HepG2 (cell line): ENCODE measurements at regions not wholly inside any gene's neighbourhood (a gene's known extent, or its start where the extent isn't known, plus 50 kb on each side); places are given as distances from the start of the nearest gene placed in this dataset.

Experiments used
- ATAC-seq: fragments of 200-7000 bp; cut with Tn5 transposase; 3 replicates; pipeline ENCODE4 v1.9.1; 2020; ENCODE audit warnings: mild to moderate bottlenecking, moderate library complexity
- BruUV-seq: library from RNA; stranded (reverse); fragments of 400-500 nt; replicated peaks from 2 replicates; lab custom pipeline; 2021; lab: Mats Ljungman, UMichigan
- CTCF ChIA-PET: fragments of 300-600 bp; formaldehyde crosslinking; extraction: SDS; loops from one replicate; lab custom pipeline; 2021; ENCODE audit warnings: low total read pairs, inconsistent platforms, low intra/inter-chr PET ratio; lab: Yijun Ruan, JAX
- POLR2A ChIA-PET: fragments of 350-600 bp; sonication (Branson Sonifier 250); formaldehyde crosslinking; loops from one replicate; lab custom pipeline; 2020; ENCODE audit warnings: antibody characterized with exemption, inconsistent platforms; lab: Yijun Ruan, JAX
- DNase-seq: peaks from one replicate; pipeline ENCODE4 v3.0.0-alpha.2; 2015; ENCODE audit warnings: low spot score
- FAIRE-seq: peaks from 3 replicates; lab custom pipeline; 2011; peaks lifted over from hg19 to GRCh38; lab: Jason Lieb, UNC
- H2AFZ ChIP-seq: one replicate; pipeline ENCODE4 v1.6.1; 2011; ENCODE audit warnings: low read length, inconsistent platforms
- H3K27ac ChIP-seq: fragments of 300-600 bp; 3 replicates; pipeline ENCODE4 v1.8.0; 2011; ENCODE audit warnings: mixed run types, mild to moderate bottlenecking, mixed read lengths, low read length, inconsistent platforms; ENCODE audit not compliant: insufficient read depth; ENCODE audit errors: extremely low read length
- H3K27me3 ChIP-seq, 2 experiments: fragments of 200-600 bp in 1 of 2; 2 replicates in 1 of 2; 3 replicates in 1 of 2; pipeline versions ENCODE4 v1.6.0 to v1.8.0; 2011; ENCODE audit warnings: low read length in 2 of 2, mild to moderate bottlenecking in 2 of 2, moderate library complexity in 2 of 2, inconsistent platforms in 1 of 2; ENCODE audit not compliant: insufficient read depth in 2 of 2, control insufficient read depth in 1 of 2
- H3K36me3 ChIP-seq, 2 experiments: fragments of 200-600 bp in 1 of 2; replicated peaks in 1 of 2; 2 replicates in 1 of 2; 3 replicates in 1 of 2; pipeline versions ENCODE4 v1.5.1 to v1.8.0; 2011; ENCODE audit warnings: low read length in 2 of 2, inconsistent platforms in 1 of 2; ENCODE audit not compliant: insufficient read depth in 2 of 2, control insufficient read depth in 1 of 2
- H3K4me1 ChIP-seq: 2 replicates; pipeline ENCODE4 v1.5.1; 2012; ENCODE audit warnings: low read length, inconsistent platforms; ENCODE audit not compliant: insufficient read depth
- H3K4me2 ChIP-seq: 2 replicates; pipeline ENCODE4 v1.6.0; 2011; ENCODE audit warnings: low read depth, low read length, inconsistent platforms
- H3K4me3 ChIP-seq, 3 experiments: fragments of 200-600 bp in 1 of 3; sonication (generic), shearing (Covaris generic) in 1 of 3; replicated peaks in 1 of 3; 2 replicates each; pipeline ENCODE4 v1.5.1; 2011 to 2016; ENCODE audit warnings: low read length in 3 of 3, inconsistent platforms in 2 of 3, low read depth in 2 of 3, mild to moderate bottlenecking in 2 of 3, control low read depth in 1 of 3, mixed read lengths in 1 of 3; ENCODE audit not compliant: insufficient read depth in 1 of 3
- H3K79me2 ChIP-seq: one replicate; pipeline ENCODE4 v1.6.1; 2011; ENCODE audit warnings: low read length, inconsistent platforms; ENCODE audit not compliant: insufficient read depth
- H3K9ac ChIP-seq: 2 replicates; pipeline ENCODE4 v1.6.0; 2011; ENCODE audit warnings: mild to moderate bottlenecking, low read depth, low read length, inconsistent platforms; ENCODE audit not compliant: insufficient read depth
- H3K9me3 ChIP-seq: 2 replicates; pipeline ENCODE4 v1.5.1; 2012; ENCODE audit warnings: mild to moderate bottlenecking, low read length
- H4K20me1 ChIP-seq: 2 replicates; pipeline ENCODE4 v1.6.0; 2011; ENCODE audit warnings: inconsistent platforms, mild to moderate bottlenecking, low read length, moderate library complexity; ENCODE audit not compliant: insufficient read depth
- FIP1L1 ChIP-seq: fragments of 200-400 bp; formaldehyde crosslinking; IDR thresholded peaks from 2 replicates; pipeline ENCODE4 v1.6.1; 2018; ENCODE audit warnings: low read depth, mild to moderate bottlenecking, low read length, moderate library complexity, borderline replicate concordance; ENCODE audit not compliant: insufficient read depth
- HMG20A ChIP-seq: IDR thresholded peaks from 2 replicates; pipeline ENCODE4 v1.6.1; 2016; ENCODE audit warnings: borderline replicate concordance
- JUND ChIP-seq: sonication (generic); formaldehyde crosslinking; IDR thresholded peaks from 2 replicates; pipeline ENCODE4 v1.8.0; 2022; ENCODE audit warnings: mild to moderate bottlenecking, missing genetic modification reagents
- KDM6A ChIP-seq: IDR thresholded peaks from 2 replicates; pipeline ENCODE4 v1.6.1; 2016; ENCODE audit warnings: low read depth
- NR2C2 ChIP-seq: sonication (generic); formaldehyde crosslinking; IDR thresholded peaks from 2 replicates; pipeline ENCODE4 v1.4.0; 2020; ENCODE audit warnings: missing genetic modification reagents, mild to moderate bottlenecking, moderate library complexity, borderline replicate concordance
- STAT5B ChIP-seq: sonication (generic); formaldehyde crosslinking; IDR thresholded peaks from 2 replicates; pipeline ENCODE4 v1.4.0; 2020; ENCODE audit warnings: missing genetic modification reagents
- ZNF451 ChIP-seq: sonication (generic); formaldehyde crosslinking; IDR thresholded peaks from 2 replicates; pipeline ENCODE4 v1.5.0; 2020; ENCODE audit warnings: mild to moderate bottlenecking, missing genetic modification reagents
- WGBS: methylation state at CpG from one replicate; pipeline ENCODE4 v1.1.6; 2017; ENCODE audit warnings: low lambda C conversion rate; 5-methylcytosine and 5-hydroxymethylcytosine counted together
- in situ Hi-C: cut with HindIII; loops from 2 replicates; pipeline ENCODE4 v1.10.0; 2017; ENCODE audit warnings: low pct_unique_long_range_greater_than_20kb; ENCODE audit not compliant: extremely low pct_ligation_motif_present
- intact Hi-C: fragments of 100-400 bp; cut with micrococcal nuclease; formaldehyde crosslinking; loops from one replicate; pipeline ENCODE4 v1.10.0; 2022; ENCODE audit not compliant: unreplicated experiment
- TF ChIP-seq, protein P1 (sequence below): sonication (generic); formaldehyde crosslinking; IDR thresholded peaks from 2 replicates; pipeline ENCODE4 v1.9.0; 2021; ENCODE audit warnings: missing genetic modification reagents, mild to moderate bottlenecking, borderline replicate concordance
- TF ChIP-seq, protein P2 (sequence below): sonication (generic); formaldehyde crosslinking; IDR thresholded peaks from 2 replicates; pipeline ENCODE4 v1.5.0; 2020; ENCODE audit warnings: missing genetic modification reagents, mild to moderate bottlenecking, borderline replicate concordance
- TF ChIP-seq, protein P3 (sequence below): sonication (generic); formaldehyde crosslinking; IDR thresholded peaks from 2 replicates; pipeline ENCODE4 v1.4.0; 2020; ENCODE audit warnings: missing genetic modification reagents, borderline replicate concordance

DNA sequence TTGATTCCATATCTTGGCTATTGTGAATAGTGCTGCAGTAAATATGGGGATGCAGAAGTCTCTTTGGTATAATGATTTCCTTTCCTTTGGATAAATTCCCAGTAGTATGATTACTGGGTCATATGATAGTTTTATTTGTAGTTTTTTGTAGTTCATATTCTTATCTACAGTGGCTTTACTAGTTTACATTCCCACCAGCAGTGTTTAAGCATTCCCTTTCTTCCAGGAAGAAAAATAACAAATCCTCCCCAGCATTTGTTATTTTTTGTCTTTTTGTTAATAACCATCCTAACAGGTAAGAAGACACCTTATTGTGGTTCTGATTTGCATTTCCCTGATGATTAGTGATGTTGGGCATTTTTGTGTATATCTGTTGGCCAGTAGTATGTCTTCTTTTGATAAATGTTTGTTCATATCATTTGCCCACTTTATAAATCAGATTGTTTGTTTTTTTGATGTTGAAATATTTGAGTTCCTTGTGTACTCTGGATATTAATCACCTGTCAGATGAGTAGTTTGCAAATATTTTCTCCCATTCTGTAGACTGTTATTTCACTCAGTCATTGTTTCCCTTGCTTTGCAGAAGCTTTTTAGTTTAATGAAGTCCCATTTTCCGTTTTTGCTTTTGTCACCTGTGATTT lies 163.3 kb upstream of the THRB start:
- intact Hi-C loops (no loop called here), in situ Hi-C loops (no loop called here)
- ATAC-seq (no peak), DNase-seq (no peak), FAIRE-seq (no peak)
- H3K27ac ChIP-seq, result no peak overlapping the region
- H3K79me2 ChIP-seq, result no peaks in the 10 kb centered on the region
- no peaks in the 10 kb centered on the region for H4K20me1 ChIP-seq
- no peak overlapping the region for H2AFZ ChIP-seq
- ChIA-PET POLR2A (no interaction called here), CTCF (no interaction called here)
- no peak for TF ChIP-seq FIP1L1
- TF ChIP-seq JUND (CRISPR knock-in tag), result no peak
- TF ChIP-seq, protein P1, sequence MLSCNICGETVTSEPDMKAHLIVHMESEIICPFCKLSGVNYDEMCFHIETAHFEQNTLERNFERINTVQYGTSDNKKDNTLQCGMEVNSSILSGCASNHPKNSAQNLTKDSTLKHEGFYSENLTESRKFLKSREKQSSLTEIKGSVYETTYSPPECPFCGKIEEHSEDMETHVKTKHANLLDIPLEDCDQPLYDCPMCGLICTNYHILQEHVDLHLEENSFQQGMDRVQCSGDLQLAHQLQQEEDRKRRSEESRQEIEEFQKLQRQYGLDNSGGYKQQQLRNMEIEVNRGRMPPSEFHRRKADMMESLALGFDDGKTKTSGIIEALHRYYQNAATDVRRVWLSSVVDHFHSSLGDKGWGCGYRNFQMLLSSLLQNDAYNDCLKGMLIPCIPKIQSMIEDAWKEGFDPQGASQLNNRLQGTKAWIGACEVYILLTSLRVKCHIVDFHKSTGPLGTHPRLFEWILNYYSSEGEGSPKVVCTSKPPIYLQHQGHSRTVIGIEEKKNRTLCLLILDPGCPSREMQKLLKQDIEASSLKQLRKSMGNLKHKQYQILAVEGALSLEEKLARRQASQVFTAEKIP, result no peak
- no peak for TF ChIP-seq KDM6A (CRISPR knock-in tag)
- TF ChIP-seq ZNF451 (CRISPR knock-in tag), result no peak
- TF ChIP-seq, protein P2, sequence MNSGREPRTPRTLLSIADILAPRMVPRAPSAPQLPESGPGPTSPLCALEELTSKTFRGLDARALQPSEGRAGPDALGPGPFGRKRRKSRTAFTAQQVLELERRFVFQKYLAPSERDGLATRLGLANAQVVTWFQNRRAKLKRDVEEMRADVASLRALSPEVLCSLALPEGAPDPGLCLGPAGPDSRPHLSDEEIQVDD, result no peak
- TF ChIP-seq STAT5B, result no peak
- TF ChIP-seq HMG20A (CRISPR knock-in tag), result no peak
- TF ChIP-seq, protein P3, sequence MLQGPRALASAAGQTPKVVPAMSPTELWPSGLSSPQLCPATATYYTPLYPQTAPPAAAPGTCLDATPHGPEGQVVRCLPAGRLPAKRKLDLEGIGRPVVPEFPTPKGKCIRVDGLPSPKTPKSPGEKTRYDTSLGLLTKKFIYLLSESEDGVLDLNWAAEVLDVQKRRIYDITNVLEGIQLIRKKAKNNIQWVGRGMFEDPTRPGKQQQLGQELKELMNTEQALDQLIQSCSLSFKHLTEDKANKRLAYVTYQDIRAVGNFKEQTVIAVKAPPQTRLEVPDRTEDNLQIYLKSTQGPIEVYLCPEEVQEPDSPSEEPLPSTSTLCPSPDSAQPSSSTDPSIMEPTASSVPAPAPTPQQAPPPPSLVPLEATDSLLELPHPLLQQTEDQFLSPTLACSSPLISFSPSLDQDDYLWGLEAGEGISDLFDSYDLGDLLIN (CRISPR knock-in tag), result no peak
- TF ChIP-seq NR2C2, result no peak
- no peak overlapping the region for H3K4me3 ChIP-seq
- H3K9me3 ChIP-seq, result no peaks in the 10 kb centered on the region
- H3K27me3 ChIP-seq, result no peaks in the 10 kb centered on the region; a peak in 1 of 5 replicates
- H3K9ac ChIP-seq, result no peak overlapping the region
- H3K4me1 ChIP-seq, result no peaks in the 10 kb centered on the region
- H3K36me3 ChIP-seq, result no peaks in the 10 kb centered on the region
- BruUV-seq, result no TSS peak
- WGBS, result 0% methylated on average over 1 of the region's 1 CpG
- H3K4me2 ChIP-seq, result no peak overlapping the region
